KBM-7 (cell line): ENCODE measurements at regions not wholly inside any gene's neighbourhood (a gene's known extent, or its start where the extent isn't known, plus 50 kb on each side); places are given as distances from the start of the nearest gene placed in this dataset.
A peak's percentile ranks its signal among the peaks of the same experiment; 100 is the strongest.
"Not testable (repeated sequence)": the region's sequence is repeated elsewhere in the genome, so short reads cannot be mapped to it uniquely, and the experiment has no call there.

Source experiments
- DNase-seq: peaks from one replicate; pipeline ENCODE4 v3.0.0-alpha.2; 2015
- in situ Hi-C: fragments of 300-500 bp; cut with MboI; formaldehyde crosslinking; loops from 2 replicates; pipeline ENCODE4 v1.14.3; 2020; ENCODE audit warnings: low sequenced_read_pairs, low pct_unique_long_range_greater_than_20kb, mixed read lengths

DNA sequence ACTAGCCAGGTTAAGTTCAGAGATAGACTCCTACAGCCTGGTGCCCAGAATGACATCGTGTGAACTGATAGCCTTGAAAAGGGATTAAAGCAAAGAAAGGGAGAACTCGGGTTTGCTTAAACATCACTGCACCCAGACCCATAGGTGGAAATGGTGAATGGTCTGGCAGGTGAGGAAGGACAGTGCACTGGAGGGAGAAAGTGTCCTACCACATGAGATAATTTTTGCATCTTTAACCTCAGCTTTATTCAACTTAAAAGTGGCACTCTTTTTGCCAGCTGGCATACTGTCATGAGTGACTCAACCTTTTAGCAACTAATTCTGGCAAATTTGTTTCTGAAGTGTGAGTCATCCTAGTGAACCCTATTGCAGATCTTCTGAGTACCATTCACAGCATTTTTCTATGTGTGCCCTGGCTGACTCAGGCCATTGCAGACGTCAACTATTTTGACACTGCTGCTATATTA is 53.0 kb upstream of the DAPP1 start:
- in situ Hi-C loops, result no loop called here
- no peak for DNase-seq

DNA sequence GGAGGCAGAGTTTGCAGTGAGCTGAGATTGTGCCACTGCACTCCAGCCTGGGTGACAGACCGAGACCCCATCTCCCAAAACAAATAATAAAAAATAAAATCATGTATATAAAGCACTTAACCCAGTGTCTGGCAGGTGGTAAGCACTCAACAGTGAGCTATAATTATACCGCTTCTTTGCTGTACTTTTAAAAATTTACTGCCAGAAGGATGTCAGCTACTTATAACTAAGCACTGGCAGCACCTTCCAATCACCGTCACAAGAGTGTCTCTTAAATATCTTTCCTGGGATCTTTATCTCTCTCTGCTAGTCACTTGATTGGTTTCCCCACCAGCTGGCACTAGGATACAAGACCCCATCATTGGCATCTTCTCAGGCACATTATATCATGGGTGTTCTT is 53.9 kb upstream of the DAPP1 start:
- no peak for DNase-seq
- in situ Hi-C loops, result no loop called here

DNA sequence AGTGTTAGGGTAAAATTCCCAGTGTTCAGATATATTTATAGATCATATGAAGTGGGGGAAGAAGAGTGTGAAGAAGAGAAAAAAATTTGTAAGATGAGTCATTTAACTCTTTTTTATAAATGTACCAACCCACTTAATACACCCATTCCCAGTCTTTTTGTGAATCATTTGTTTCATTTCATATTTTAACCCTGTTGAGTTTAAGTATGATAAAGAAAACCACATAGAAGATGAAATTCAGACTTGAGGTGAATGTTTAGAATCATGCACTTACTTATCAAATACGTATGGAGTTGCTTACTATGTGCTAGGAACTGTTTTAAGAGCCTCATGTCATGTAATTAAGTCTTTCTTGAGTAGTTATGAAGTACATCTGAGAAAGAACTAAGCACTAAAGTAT is 56.6 kb upstream of the DAPP1 start:
- DNase-seq, result no peak
- in situ Hi-C loops, result no loop called here

DNA sequence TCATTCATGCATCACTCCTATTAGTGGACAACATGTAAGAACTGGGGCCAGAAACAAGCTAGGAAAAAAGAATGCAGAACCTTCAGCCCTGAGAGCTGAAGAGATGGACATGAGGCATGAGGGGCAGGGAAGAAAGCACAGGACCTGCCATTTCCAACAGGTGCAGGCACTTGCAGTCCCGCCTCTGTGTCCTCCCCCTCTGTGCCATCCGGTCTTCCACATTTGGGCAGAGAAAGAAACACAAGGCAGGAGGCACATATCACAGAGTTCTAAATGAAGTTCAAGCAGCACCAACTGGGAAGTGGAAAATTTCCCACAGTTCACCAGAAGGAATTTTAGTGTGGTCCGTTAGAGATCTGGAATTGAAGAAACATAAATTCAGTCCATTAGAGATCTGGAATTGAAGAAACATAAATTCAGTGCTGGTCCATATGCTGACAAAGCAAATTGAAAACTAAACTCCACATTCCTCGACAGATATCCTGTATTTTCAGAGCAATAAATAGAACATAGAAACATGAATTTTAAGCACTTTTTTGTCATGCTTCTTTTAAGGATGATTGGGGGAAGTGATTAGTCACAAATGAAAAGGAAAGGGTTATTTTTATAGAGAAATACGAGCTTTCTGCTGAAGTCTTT is 57.2 kb upstream of the DAPP1 start:
- DNase-seq, result no peak
- in situ Hi-C loops, result no loop called here

DNA sequence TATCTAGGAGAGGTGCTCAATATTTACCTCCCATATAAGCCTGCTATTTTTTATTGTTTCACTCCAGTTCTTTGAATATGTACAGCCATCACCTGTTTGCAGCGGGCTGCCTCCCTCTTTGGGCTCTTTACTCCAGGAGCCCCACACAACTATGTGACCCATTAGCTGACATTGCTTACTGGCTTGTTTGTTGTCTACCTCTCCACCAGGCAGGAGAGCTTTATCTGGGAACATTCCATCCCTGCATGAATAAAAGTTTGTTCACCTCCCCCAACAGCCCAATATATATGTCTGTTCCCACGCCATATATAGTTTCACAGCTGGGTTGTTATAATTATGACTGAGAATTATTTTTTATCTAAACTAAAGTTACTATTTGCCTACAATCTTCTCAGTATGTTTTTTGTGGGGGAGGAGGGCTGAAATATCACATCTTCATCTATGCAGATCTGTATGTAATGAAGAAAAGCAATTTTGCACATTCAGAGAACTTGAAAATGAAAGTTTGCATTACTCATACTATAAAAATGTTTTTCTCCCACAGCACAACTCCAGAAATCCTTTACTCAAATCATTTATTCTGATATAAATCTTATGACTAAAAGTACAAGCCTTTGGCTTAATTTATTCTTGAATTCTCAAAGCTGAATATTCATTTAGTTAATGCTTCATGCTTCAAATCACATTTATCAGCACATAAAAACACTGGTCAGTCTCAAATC is 61.2 kb upstream of the DAPP1 start:
- in situ Hi-C loops, result no loop called here
- DNase-seq, result no peak

DNA sequence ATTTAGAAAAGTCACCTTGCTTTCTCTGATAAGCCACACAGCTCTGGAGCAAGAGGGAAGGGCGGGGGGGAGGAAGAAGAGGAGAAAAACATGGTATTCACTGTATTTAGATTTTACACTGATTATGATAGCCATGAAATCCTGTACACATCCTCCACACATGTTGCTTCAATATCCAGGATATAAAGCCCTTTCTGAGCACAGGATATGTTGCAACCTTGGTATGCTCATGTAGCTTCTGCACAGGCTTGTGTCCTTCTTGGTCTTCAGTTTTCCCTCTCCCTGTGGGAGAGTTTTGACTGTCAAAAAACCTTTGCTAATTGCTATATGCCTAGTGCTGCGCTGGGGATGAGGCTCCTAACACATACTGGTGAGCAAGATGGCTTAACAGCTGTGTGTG is 61.9 kb upstream of the DAPP1 start:
- DNase-seq, result no peak
- in situ Hi-C loops, result no loop called here

DNA sequence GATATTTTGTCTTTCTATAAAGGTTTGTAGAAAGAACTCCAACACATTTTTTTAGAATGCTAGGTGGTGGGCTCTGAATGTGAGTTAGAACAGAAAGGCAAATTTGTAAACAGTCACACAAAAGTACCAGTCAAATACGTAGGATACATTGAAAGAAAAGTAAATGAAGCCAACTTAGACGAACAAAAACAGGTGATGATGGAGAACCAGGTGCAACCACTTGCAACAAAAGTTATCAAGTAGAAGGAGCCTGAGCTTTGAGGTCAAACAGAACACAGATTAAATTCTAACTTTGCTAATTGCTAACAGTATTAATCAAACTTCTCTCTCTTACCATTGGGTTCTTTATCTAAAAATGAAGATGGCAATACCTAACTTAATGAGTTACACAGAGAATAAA is 62.7 kb upstream of the DAPP1 start:
- no peak for DNase-seq
- in situ Hi-C loops, result no loop called here

DNA sequence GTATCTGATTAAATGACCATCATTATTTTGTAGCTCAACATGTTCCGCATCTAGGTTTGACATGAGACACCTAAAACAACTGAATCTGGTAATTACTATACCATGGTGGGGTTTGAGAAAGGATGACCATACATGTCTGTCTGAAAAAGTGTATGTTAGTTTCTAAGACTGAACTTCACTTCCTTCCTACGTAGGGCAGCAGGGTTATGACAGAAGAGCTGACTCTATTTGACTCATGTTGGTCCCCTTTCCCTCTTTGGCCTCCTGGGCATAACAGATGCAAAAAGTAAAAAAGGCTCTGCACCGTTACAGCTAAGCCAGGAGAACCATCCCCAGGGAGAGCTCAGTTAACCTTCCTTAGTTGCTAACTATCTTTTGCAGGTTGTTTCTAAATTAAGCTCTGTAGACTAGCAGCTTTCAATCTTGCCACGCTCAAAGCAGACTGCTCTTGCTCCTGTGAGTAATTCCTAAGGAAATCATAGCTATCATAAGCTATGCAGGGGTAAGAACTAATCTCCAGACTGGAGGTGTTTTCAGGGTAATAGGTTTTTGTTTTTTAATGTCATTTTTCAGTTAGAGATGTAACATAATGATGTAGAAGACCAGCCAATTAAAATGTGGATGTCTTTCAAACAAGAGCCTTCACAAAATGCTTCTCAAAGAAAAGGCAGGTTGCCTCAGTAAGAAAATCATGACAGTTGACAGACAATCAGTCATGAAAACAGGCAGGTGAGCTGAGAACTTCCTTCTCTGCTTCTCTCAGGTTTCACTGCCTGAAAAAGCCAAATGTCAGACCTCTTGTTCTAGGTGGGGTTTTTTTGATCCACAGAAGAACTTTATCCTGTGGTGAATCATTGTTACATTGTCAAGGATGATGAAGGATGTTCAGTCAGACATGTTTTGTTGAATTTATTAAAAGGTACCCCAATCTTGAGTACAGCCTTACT is 66.9 kb upstream of the DAPP1 start:
- in situ Hi-C loops, result no loop called here
- no peak for DNase-seq

DNA sequence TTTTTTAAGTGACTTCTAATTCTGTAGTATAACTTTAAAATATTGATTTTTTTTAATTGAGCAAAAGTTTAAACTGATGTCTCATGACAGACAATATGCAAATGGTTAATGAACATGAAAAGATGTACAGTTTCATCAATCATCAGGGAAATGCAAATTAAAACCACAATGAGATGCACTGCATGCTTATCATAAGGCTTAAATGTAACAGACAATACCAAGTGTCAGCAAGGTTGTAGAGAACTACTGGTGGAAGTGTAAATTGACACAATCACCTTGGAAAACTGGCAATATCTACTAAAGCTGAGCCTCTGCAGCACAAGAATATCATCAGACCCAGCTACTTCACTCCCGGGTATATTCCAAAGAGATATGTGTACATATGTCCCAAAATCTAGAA is 70.2 kb upstream of the DAPP1 start:
- in situ Hi-C loops, result no loop called here
- DNase-seq, result no peak

DNA sequence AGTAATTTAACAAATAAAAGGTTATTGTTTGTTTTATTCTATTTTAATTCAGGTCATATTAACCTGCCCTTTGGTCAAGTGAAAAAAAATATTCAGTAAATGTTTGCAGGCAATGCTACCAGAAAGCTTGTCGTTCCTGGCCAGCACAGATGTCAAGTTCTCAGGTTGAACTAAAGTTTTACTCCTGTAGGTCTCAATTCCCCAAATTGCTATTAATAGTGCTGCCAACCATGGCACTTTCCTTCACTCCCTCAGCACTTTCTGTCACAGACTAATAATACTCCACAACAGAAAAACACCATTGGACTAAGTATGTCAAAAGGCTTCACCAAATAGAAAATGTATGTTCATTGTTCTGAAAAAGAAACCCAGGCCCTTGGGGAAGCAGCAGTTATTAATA is 79.2 kb upstream of the C4orf54 start:
- in situ Hi-C loops, result no loop called here
- DNase-seq, result no peak

DNA sequence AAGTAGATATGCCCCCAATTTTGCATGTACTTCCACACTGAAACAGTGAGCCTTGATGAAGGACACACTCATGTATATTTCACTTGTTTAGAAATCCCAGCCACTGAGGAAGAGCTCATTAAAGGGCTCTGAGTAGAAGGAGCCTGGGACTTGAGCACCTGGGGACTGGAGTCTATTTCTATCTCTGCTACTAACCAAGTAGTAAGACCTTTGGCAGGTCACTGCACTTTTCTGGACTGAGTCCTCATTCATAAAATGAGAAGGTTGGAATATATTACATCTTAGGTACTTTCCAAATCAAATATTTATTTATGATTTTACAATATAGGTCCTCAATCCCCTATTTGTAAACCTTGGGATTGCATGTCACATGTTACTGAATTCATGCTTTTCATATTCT is 78.2 kb upstream of the C4orf54 start:
- DNase-seq, result no peak
- in situ Hi-C loops, result no loop called here

DNA sequence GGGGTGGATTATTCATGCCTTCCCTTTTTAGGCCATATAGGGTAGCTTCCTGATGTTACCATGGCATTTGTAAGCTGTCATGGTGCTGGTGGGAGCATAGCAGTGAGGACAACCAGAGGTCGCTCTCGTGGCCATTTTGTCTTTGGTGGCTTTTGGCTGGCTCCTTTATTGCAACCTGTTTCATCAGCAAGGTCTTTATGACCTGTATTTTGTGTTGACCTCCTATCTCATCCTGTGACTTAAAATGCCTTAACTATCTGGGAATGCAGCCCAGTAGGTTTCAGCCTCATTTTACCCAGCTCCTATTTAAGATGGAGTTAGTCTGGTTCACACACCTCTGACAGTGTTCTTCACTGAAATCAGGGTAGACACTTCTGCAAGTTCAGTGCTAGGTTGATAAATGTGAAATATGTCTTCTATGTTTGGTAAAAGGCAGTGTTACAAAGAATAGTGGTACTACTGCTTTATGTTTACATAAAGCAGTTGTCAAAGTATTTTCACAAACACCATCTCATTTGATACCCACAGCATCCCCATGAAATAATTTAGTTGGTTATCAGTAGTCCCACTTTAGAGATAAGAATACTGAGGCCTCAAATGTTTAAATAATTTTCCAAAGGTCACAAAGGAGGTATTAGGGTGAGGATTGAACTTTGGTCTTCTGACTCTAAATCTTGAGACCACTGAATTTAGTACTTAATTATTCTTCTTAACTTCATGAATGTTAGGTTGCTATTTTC is 77.1 kb upstream of the C4orf54 start:
- DNase-seq, result no peak
- in situ Hi-C loops, result no loop called here

DNA sequence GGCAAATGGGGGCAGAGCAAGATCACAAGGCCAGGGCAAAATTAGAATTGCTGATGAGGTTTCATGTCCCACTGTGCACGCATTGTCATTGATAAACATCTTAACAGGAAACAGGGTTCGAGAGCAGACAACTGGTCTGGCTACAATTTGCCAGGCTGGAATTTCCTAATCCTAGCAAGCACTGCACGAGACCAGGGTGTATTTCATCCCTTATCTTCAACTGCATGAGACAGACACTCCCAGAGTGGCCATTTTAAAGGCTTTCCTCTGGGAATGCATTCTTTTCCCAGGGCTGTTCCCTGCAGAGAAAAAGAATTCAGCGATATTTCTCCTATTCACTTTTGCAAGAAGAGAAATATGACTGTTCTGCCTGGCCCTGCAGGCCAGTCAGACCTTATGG is 75.8 kb upstream of the C4orf54 start:
- DNase-seq, result not testable (repeated sequence)

DNA sequence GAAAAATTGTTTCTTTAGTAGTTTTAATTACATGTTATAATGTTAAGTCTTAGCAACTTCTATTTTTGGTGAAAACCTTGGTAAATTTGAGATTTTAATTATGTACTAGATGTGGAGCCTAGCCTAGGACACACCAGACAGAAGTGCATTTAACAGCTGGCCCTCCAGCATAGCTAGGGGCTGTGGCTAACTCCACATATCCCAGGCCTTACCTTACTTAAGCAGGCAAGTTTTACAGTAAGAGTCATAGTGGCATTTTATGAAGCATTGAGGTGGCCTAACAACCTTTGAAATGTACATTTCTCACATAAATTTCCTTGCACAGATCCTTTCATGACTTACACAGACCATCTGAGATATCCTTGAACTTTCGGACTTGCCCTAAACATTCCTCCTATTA is 71.6 kb upstream of the C4orf54 start:
- DNase-seq, result no peak
- in situ Hi-C loops, result no loop called here

More for the DNA sequence above, 75.8 kb upstream of the C4orf54 start:
- in situ Hi-C loops, result not testable (repeated sequence)

DNA sequence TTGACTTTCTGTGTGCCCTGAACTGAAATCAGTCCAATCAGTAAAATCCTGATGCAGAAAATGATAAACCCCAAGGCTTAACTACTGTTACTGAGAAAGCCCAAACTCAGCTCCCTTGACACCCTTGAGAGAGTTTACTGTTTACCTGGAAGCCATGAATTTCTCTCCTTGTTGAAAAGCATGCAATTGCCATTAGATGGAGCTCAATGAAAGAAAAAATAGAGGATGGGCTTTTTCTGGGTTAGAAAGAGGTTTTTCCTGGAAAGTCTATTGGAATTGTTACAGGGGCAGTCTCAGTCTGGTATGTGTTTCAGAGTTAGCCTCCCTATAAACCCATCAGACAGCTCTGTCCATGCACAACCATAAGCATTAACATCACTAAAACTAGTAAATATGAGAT is 66.4 kb upstream of the C4orf54 start:
- in situ Hi-C loops, result no loop called here

DNA sequence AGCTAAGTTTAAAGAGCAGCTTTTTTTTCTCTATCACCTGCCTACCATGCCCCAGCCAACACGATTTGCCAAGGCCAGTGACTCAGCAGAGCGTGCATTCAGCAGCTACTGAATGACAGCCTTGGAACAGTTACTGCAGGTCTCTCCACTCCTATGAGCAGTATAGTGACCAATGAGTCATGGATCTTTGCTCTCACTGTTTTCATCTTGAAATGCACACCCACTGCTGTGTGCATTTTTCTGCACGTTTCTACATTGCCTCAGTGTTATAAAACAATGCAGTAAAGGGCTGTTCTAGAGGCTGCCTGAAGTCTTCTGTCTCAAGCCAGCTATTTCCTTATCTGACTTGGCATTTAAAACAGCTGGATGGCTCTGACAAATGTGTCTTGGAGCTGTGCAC is 66.0 kb upstream of the C4orf54 start:
- in situ Hi-C loops, result no loop called here
- DNase-seq, result no peak

More for the DNA sequence above, 66.4 kb upstream of the C4orf54 start:
- DNase-seq, result no peak

DNA sequence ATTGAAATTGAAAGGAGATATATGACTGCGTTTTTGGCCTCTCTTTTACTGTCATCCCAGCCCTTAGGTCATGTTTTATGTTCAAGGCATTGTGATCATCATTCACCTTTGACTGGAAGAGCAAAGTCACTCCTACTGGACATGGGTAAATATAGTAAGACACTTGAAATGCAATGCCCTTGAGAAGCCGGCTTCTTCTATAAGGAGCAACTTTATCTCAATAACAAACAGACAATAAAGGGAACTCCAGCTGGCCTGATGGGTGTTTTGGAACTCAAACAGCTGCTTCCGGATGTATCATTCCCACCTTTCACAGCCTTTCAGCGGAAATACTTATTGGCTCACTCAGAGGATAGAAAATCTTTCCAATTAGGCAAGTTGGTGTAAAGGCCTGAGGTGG is 65.1 kb upstream of the C4orf54 start:
- in situ Hi-C loops, result no loop called here
- no peak for DNase-seq

DNA sequence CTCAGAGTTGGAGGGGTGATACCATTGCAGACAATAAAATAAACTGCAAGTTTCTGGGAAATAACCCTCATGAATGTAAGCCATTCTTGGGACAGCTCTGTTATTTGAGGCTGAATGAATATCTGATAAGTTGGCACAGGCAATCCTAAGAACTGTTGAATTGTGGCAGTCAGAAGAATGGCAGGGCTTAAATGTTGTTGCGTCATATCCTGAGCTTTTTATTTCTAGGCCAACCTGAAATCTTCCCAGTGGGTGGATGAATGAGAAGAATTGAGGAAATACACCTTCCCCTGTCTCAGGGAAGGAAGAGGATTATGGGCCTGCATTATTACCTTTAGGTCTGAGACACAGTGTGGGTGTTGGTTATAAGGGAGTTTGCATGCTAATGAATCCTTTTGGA is 64.4 kb upstream of the C4orf54 start:
- in situ Hi-C loops, result no loop called here
- peak; percentile 3 for DNase-seq

DNA sequence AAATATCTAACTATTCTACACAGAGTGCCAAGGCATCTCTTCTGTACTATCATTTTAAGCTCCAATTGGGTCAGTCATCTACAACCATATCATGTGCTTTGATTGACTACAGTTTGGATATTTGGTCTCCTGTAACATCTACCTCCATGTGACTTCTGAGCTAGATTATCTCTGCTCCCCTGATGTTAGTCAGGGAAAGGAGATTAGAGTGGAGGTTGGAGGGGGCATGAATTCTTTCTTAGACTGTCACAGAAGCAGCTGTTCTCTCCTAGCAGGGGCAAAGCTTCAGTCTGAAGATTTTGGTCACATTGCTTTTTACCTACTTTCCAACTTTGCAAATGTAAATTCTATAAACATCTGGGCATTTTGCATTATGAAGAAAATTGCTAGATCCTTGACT is 62.6 kb upstream of the C4orf54 start:
- in situ Hi-C loops, result no loop called here
- DNase-seq, result no peak
